ENCODE measurements at regions not wholly inside any gene's neighbourhood (a gene's known extent, or its start where the extent isn't known, plus 50 kb on each side); places are given as distances from the start of the nearest gene placed in this dataset.
"Not testable (repeated sequence)": the region's sequence is repeated elsewhere in the genome, so short reads cannot be mapped to it uniquely, and the experiment has no call there.

DNA sequence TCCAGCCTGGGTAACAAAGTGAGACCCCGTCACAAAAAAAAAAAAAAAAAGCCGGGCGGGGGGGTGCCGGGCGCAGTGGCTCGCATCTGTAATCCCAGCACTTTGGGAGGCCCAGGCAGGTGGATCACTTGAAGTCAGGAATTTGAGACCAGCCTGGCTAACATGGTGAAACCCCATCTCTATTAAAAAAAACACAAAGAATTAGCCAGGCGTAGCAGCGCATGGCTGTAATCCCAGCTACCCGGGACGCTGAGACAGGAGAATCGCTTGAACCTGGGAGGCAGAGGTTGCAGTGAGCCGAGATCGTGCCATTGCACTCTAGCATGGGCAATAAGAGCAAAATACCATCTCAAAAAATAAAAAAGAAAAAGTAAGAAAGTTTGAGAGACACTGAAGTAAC, 81.9 kb downstream of the CCDC71L start:
- TF ChIP-seq, protein P1, sequence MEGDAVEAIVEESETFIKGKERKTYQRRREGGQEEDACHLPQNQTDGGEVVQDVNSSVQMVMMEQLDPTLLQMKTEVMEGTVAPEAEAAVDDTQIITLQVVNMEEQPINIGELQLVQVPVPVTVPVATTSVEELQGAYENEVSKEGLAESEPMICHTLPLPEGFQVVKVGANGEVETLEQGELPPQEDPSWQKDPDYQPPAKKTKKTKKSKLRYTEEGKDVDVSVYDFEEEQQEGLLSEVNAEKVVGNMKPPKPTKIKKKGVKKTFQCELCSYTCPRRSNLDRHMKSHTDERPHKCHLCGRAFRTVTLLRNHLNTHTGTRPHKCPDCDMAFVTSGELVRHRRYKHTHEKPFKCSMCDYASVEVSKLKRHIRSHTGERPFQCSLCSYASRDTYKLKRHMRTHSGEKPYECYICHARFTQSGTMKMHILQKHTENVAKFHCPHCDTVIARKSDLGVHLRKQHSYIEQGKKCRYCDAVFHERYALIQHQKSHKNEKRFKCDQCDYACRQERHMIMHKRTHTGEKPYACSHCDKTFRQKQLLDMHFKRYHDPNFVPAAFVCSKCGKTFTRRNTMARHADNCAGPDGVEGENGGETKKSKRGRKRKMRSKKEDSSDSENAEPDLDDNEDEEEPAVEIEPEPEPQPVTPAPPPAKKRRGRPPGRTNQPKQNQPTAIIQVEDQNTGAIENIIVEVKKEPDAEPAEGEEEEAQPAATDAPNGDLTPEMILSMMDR (IDR thresholded peaks at IDR 0.05), result not testable (repeated sequence)
- TF ChIP-seq ZFX (IDR thresholded peaks at IDR 0.05; ENCODE audit: borderline replicate concordance), result not testable (repeated sequence)

All from 22Rv1 (cell line).